IPS-NIHi7 (cell line): ENCODE measurements at regions not wholly inside any gene's neighbourhood (a gene's known extent, or its start where the extent isn't known, plus 50 kb on each side); places are given as distances from the start of the nearest gene placed in this dataset.
A peak's percentile ranks its signal among the peaks of the same experiment; 100 is the strongest.

Experiments
- DNase-seq: peaks from one replicate; pipeline ENCODE4 v3.0.0; 2012; ENCODE audit warnings: mixed read lengths; ENCODE audit errors: extremely low spot score

DNA sequence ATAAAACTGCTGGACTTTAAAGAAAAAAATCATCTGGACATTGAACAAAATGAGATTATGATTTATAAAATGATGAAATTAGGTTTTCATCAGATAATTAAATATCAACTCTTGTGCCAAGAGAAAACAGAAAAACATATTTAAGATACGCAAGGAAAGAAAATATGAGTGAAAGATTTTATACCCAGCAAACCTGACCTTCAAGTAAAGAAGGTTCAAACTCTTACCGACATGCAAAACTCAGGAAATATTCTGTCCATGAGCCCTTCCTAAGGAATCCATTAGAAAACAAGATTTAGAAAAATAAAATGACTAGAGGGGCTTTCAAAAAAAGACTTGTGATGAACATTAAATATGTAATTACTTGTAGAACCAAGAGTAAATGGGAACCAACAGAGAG lies 257.2 kb upstream of the ARID1B start:
- no peak for DNase-seq

DNA sequence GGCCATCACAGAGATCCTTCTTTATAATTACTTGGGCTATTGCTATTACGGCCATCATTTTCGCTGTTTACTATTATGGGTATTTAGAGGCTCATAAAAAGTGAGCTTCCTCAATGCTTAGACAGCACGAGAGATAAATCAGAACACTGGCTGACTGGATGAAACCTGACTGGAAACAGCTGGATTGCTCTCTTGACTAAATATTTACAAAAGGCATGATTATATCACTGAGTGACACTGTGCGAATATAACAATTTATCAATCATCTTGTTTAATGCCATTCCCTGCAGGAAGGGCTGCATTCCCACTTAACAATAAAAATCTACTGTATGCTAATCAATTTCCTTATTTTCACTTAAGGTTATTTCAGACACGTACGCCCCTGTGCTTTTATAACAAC lies 260.1 kb upstream of the ARID1B start:
- no peak for DNase-seq

DNA sequence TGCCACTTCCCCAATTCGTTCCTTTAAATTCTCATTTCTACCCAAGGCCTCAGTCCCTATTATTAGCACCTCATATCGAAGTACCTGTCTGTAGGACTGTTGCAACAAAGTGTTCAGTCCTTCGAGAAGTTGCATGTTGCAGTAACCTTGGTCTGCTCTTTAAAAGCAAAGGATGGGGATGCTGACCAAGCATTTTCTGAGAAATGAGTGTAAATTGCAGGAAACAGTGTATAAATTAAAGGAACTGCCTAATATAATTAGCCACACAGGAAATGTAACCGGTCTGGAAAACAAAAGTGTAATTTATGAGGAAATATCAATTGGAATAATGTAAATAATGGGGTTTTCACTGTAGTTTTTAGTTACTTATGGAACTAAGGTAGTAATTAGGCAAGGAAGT lies 261.9 kb upstream of the ARID1B start:
- no peak for DNase-seq

DNA sequence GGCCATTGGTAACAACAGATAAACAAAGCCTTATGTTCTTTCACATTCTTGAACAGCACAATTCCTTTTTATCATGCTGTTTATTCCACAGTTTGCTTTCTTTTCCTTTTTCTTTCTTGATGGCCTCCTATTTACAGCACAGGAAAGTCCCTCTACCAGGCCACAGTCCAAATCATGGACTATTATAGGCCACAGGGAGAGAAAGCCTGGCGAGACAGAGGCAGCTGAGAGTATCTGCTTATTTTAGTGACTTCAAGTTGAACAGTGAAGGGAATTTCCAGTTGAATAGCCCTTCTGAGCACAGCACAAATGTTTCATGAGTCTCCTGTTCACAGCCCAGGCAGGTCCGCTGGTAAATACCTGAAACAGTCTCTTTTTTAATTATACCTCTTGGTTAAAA lies 263.7 kb upstream of the ARID1B start:
- no peak for DNase-seq

DNA sequence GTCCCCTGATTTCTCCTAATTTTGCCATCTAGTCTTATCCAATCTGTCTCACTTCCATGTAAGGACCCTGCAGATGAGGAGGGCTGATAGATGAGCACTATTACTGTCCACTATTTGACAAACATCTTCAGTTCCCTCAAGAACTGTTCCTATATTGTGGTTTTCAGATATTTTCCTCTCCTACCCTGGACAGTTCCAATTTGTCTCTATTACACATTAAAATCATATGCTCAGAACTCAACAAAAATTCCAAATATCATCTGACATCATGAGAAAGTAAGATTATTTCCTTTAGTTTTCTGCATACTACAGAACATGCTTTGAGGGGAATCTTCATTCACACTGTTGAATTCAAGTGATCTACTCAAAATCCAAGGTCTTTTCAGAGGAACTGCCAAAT lies 265.6 kb upstream of the ARID1B start:
- no peak for DNase-seq

DNA sequence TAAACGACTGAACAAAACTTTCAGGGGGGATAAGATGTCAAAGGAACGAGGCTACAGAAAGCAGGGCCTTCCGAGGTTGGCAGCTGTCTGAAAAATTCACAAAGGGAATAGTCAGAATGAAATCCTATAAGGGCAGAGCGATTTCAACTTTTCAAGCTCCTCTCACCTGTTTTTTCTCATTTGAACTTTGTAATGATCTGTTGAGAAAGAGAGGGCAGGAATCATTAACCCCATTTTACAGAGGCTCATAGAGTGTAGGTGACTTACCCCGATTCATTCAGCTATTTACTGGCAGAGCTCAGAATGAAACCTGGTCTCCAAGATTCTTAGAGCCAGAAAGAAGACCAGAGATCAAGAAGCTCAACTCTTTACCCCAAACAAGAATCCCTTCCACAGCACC lies 266.1 kb upstream of the ARID1B start:
- DNase-seq = no peak

DNA sequence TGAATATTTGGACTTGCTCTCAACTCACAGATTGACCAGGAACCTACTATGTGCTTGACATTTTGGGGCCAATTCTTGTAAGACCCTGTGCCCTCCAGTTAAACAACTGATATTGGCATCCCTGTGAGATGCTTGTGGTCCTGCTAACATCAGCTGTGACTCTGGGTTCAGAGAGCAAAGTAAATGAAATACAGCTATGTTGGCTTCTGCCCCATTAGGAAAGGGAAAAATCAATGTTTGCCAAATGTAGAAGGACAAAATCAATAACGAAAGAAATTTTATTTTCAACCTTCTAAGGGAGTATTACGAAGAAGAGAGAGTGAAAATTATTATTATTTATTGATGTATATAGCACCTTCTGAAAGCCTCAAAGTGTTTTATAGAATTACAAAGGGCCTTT lies 266.9 kb upstream of the ARID1B start:
- no peak for DNase-seq

DNA sequence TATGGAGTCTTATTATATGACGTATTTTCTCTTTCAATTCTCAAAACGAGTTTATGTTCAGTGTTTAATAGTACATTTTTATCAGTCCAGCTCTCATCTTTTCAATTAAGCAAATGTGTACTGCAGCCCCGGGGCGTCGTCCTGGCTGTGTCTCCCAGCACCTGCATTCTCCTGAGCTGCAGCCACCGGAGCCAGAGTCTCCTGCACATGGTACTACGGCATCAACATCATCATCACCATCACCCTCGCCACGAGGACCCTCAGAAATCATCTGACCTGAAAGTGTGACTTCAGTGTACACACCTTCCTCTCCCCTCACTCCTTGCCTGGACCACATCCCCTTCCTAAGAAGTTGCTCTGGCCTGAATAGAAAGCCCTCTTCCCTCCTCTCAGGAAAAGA lies 267.7 kb upstream of the ARID1B start:
- DNase-seq = no peak

DNA sequence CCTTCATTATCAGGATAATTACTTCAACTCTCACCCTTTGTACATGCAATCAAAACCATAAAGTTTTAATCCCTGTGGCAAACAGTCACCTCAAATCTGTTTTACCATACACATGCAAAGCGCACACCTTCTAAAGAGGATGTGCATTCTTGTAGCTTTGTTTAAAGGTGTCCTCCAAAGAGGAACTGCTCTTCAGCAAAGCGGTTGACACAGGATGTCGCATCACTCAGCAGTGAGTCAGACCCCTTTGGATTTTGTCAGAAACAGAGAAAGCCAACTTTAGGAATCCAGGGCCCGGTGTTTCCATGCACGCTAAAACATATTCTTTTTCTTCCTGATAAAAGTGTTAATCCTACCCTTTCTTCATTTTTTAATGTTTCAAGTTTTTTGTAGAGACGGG lies 268.3 kb upstream of the ARID1B start:
- no peak for DNase-seq

DNA sequence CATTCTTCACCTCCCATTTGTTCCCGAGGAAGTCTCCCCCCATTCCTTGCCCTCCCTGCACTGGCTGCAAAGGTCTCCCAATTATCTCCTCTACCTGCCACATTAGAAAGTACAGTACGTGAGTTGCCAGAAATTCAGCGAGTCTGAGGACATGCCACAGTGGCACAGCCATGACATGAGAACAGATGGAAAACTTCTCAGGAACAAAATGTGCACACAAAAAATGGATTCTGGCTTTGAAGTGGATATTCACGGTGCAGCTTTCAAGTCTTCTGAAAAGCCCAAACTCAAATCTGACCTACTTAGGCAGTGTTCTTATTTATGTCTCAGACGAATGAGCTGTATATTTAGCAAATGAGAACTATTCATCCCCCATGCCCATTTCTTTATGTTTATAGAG lies 269.1 kb upstream of the ARID1B start:
- no peak for DNase-seq

DNA sequence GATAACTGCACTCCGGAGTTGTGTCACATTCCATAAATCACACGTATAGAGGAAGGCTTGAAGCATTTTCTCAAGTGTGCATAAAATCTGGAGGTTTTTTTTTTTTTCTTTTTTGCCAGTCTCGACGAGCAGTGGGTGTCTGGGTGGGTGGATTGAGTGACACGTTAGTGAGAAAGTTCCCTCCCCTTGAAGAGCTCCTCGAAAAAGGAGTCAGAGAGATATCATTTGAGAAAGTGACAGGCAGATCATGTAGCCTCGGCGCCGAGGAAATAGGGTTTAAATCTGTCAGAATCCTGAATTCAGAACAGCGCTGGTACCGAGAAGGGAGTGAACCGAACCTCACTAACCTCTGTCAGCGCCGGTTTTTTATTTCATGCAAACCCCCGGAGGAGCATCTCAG lies 269.5 kb upstream of the ARID1B start:
- no peak for DNase-seq

DNA sequence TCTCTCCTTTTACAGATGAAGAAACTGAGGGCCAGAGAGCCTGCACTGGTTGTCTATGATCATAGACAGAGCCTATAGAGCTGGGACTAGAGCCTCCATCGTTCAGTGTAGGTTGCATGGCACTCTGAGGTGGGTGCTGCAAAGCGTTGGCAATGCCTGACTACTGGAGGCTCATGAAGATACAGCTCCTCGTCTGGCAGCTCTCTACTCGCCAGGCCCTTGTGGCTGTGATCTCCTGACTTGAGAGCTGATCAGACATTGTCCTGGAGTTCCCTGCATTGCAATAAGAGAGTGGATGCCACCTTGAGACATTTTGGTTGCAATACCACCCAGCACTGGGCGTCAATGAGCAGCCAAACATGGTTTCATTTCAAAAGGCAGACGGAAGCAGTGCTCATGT lies 270.1 kb upstream of the ARID1B start:
- DNase-seq = no peak

DNA sequence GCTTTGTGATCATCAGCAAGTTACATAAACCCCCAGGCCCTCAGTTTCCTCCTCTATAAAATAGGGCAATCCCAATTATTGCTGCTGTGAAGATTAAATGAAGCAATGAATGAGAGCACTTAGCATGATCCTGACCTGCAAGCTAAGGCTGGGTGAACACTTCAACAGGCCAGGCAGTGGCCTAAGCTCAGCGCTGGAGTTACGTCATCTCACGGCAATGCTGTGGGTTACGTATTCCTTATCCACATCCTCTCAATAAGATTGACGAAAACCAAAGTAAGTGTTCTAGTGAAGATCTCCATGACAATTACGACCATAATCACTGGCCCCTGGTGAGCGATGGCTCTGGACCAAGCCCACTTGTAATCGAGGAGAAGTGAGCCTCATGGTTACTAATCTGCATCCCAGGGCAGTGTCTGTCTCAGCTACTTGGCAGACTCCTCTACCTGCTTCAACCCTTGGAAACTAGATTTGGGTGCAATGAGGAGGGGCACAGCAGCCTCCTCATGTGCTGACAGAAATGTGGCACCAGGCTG lies 274.1 kb upstream of the ARID1B start:
- peak; percentile 26 for DNase-seq

DNA sequence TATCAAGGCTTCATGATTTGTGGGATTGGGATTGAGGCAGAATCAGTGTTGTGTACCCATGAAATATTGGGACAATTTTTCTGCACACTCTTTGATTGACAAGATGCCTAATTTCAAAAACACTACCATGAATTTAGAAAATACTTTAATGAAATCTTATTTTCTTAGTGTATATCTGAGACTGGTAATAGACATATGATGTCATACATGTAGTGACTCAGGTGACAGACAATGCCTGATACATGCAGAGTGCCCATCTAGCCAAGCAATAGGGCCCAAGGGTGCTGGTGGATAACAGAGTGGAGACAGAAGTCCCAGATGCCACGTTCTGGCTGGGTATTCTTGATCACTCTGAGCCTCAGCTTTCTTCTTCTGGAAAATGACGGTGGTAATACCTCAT lies 279.6 kb upstream of the ARID1B start:
- no peak for DNase-seq

DNA sequence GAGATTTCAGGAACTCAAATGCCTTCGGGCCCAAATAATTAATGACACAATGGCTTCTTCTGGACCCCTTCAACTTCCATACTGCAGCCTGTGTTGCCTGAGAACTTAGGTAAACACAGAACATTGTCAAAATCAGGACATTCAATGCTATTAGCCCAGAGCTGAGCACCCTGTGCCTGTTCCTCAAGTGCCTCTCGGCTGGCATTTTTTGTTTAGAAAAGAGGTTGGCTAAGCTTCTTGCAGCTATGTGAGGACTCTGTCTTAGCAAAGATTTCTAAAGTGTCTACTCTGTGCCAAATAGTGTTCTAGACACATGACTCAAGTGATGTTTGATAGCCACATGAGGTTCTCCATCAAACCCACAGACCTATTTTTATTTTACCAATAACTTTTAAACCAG lies 289.3 kb upstream of the ARID1B start:
- DNase-seq = no peak

DNA sequence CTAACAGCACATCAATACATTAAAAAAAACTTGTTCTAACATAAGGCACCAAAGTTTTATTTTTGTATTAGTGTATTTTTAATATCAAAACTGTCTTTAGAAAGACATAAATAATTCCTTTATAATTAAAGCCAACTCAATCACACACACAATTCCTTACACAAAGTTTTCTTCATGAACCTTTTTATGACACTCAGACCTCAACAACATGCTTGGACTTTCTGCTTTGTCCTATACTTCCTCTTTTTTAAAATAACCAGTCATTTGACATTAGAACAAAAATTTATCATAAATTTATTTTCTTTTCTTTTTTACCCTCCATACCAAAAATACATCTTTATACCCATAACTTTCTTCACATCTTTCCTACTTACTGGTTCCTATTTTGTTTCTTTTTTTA lies 292.0 kb upstream of the ARID1B start:
- DNase-seq = no peak

DNA sequence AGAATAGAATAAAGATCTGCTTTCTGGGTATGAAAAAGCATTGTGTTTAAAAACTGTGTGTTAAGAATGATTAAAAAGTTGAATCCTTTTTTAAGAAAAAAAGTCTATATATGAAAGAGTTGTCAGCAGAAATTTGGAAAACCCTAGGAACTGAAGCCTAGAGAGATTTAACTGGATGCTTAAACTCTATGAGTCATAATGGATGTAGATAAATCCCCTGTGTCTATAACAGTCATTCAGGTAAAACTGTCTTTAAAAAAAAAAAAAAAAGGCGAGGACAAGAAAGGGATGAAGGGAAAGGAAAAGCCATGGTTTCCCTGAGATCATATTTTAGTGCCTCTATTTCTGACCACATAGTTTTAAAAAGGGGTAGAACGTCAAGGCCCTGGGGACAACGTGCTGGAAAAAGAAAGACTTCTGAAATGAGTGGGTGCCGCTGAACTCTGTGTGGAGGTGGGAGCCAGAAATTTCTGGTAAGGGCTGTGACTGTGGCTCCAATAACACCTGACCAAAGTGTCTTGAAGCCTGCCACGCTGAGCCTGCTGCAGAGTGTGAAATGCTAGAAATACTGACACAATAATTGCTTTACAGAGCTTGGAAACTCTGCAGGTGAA lies 302.6 kb upstream of the ARID1B start:
- no peak for DNase-seq

DNA sequence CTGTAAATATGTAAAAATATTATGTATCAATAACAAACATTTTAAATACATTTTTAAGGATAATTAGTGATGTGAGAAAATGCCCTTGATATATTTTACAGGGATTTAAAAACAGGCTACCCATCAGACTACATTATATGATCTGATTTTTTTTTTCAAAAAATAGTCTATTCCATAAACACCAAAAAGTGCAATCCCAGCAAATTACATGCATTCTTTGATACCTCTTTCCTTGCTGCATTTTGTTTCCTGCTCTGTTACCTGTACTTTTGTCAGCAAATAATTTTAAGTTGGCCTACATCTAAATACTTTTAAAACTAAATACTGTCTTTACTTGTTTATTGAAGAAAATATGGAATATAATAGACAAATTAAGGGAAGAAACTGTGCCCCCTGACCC lies 306.2 kb upstream of the ARID1B start:
- no peak for DNase-seq

DNA sequence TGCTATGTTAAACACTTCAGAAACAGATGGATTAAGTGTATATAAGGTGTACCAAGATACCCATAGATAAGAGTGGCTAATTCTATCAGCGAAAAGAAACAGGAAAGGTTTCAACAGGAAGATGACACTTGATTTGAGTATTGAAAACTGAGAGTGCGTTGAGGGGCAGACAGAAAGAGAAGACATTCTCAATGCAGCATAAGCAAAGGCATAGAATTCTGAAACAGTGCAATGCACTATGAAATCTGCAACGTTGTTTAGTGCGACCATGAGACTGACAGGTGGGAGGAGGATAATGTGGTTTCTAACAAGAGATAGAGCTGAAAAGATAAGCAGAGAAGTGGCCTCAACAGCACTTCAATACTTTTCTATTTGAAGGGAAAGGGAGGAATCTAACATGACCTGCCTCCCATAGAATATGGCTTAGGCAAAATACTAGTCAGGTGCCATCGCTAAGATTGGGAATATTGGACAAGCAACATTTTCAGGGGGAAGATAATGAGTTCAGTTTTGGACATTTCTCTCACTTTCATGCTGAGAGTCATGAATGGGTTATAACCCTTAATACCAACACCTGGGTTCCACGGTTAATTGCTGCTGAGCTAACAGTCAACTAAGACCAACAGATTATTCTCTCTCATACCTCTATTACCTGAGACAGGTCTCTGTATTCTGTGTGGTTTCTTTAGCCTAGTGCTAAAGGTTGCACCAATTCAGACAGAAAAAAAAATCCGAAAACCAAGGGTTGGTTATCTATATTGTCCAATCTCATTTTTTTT lies 312.9 kb upstream of the ARID1B start:
- DNase-seq = no peak

DNA sequence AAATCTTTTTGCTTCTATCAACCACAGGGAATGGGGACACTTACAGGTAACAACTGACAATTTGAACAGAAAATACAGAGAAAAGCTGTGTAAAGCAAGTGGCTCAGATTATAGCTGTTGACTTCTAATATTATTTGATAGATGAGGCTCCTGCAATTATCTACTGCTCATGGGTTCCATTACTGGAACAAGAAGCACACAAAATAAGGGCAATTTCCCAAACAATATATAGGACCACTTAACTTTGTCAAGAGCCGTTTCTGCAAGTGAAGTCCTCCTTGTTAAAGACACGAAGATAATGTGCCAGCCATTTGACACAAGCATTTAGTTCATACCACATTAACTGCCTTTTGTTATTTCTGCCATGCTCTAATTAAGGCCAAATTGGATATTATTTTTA lies 315.5 kb upstream of the ARID1B start:
- DNase-seq = no peak

DNA sequence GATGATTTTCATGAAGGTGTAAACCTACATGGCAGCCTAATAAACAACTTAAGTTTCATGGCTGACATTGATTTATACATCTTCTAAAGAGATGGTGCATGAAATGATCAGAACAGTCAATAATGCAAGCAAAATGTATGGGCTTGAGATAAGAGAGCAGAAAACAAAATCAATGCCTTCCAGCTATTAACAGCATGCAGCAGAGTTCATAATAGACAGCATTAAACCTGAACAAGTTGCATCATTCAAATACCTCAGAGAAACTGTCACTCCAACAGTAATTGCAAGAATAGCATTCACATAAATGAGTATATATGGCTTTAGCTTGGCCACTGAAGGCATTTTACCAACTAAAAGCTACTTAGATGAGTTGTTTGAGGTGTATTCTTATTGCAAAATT lies 319.6 kb upstream of the ARID1B start:
- no peak for DNase-seq

DNA sequence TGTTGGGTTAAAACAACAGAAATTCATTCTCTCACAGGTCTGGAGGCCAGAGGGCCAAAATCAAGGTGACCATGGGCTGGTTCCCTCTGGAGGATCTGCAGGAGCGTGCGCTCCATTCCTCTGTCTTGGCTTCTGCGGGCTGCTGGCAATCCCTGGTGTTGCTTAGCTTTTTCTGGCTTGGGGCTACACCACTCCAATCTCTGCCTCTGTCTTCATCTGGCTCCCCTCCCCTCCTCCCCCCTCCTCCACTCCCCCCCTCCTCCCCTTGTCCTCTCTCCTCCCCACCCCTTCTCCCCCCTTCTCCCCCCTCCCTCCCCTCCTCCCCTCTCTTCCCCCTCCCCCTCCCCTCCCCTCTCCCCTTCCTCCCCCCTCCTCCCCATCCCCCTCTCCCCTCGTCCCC lies 321.3 kb upstream of the ARID1B start:
- DNase-seq = no peak

DNA sequence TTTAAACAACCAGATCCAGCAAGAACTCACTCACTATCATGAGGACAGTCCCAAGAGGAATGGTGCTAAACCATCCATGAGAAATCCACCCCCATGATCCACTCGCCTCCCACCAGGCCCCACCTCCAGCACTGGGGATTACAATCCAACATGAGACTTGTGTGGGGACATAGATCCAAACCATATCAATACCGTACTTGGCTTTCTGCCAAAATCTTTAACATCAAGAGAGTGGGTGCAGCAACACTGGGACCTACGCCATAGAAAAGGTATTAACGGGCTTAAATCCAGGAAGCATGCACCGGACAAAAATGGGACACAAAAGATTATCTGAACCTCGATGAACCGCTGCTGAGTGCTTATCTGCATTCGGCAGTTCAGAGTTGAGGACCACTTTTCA lies 322.3 kb upstream of the ARID1B start:
- DNase-seq = no peak

DNA sequence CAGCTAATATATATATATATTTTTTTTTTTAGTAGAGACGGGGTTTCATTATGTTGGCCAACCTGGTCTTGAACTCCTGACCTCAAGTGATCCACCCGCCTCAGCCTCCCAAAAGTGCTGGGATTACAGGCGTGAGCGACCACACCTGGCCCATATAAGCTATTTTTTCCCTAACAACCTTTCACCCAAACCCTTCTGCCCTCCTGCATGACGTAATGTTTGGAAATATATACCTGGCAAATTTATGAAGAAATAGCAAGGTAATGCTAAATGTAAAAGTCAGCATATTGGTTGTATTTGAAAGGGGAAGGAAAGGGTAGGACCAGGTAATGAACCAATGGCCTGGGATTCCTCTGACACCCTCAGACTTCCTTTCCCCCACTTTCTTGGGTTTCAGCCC lies 325.5 kb upstream of the ARID1B start:
- no peak for DNase-seq
